Stomach (tissue), 8 donors: ENCODE measurements at regions not wholly inside any gene's neighbourhood (a gene's known extent, or its start where the extent isn't known, plus 50 kb on each side); places are given as distances from the start of the nearest gene placed in this dataset.

ENCODE experiments used
- DNase-seq, 2 donors: peaks; one replicate each; pipeline versions ENCODE4 v3.0.0 to v3.0.0-alpha.2; 2013 to 2019
- H3K27ac ChIP-seq, 5 donors: fragments of 200-600 bp in 4 of 5; sonication (generic) in 4 of 5; one replicate each; pipeline ENCODE4 v1.5.1; 2013 to 2019; ENCODE audit warnings: mild to moderate bottlenecking in 1 of 5, moderate library complexity in 1 of 5
- H3K27me3 ChIP-seq, 3 donors: fragments of 200-600 bp; sonication (generic); one replicate each; pipeline ENCODE4 v1.5.1; 2017 to 2019; ENCODE audit warnings: mixed run types in 1 of 3
- H3K36me3 ChIP-seq, 4 donors: fragments of 200-600 bp; sonication (generic); 1 replicate in 3 of 4; 2 replicates in 1 of 4; pipeline ENCODE4 v1.5.1; 2016 to 2019
- H3K4me1 ChIP-seq, 4 donors: fragments of 200-600 bp; sonication (generic); one replicate each; pipeline ENCODE4 v1.5.1; 2016 to 2019
- H3K4me3 ChIP-seq, 4 donors: fragments of 200-600 bp; sonication (generic) in 3 of 4; one replicate each; pipeline ENCODE4 v1.5.1; 2016 to 2019; ENCODE audit warnings: mild to moderate bottlenecking in 1 of 4
- H3K9me3 ChIP-seq, 4 donors: fragments of 200-600 bp; sonication (generic); one replicate each; pipeline ENCODE4 v1.5.1; 2016 to 2019
- EP300 ChIP-seq: sonication (generic); formaldehyde crosslinking; IDR thresholded peaks from one replicate; pipeline ENCODE4 v1.6.1; 2017; ENCODE audit warnings: antibody characterized with exemption
- POLR2A ChIP-seq, 4 donors: fragments of 450-650 bp; IDR thresholded peaks; one replicate each; pipeline ENCODE4 v1.6.1; 2016; ENCODE audit warnings: antibody characterized with exemption in 4 of 4, control low read depth in 2 of 4, mild to moderate bottlenecking in 1 of 4, moderate library complexity in 1 of 4
- POLR2AphosphoS5 ChIP-seq, 3 donors: sonication (generic); formaldehyde crosslinking; IDR thresholded peaks; one replicate each; pipeline ENCODE4 v1.6.1; 2016; ENCODE audit warnings: antibody characterized with exemption in 3 of 3
- WGBS, 5 donors: extraction: QIAGEN DNeasy Blood & Tissue Kit in 3 of 5; methylation state at CpG; one replicate each; pipeline versions ENCODE4 v1.1.5 to v1.1.7; 2013 to 2018; 5-methylcytosine and 5-hydroxymethylcytosine counted together
- intact Hi-C: fragments of 100-400 bp; cut with DNase I; formaldehyde crosslinking; loops from one replicate; pipeline ENCODE4 v1.15.1; 2023; ENCODE audit warnings: low total_unique reads
- TF ChIP-seq, protein P1 (sequence below), 7 experiments: fragments of 450-650 bp in 4 of 7; fragments of 200-600 bp in 3 of 7; sonication (generic) in 3 of 7; IDR thresholded peaks; one replicate each; pipeline ENCODE4 v1.5.1; 2016 to 2019; ENCODE audit warnings: antibody characterized with exemption in 7 of 7, control low read depth in 2 of 7, mild to moderate bottlenecking in 1 of 7
- donor health status: healthy with polysubstance abuse.
- donor health status: Bipolar disorder and iron deficiency.
- donor health status: healthy.

DNA sequence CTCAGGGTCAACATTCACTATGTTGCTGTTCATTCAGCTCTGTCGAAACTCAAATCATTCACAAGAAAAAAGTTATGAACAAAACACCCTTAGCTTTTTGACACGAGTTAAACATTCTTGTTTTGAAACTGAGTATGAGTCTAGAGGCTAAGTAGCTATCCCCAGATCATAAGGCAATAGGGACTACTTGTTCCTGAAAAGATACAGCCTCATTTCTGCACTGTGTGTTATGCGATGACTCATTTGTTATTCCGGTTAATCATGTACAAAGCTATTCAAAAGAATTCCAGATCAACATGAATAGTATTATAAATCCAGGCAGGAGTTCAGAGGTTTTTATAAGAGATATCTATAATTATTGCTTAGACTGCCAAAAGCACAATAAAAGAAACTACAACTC lies 908.0 kb downstream of the QKI start:
- peak overlapping the region in 1 of 5 donors; percentile 18 for H3K27ac ChIP-seq
- 47 to 64% (median 49%) methylated on average over 4 of the region's 4 CpGs for WGBS, 5 donors
- intact Hi-C loops = no loop called here

DNA sequence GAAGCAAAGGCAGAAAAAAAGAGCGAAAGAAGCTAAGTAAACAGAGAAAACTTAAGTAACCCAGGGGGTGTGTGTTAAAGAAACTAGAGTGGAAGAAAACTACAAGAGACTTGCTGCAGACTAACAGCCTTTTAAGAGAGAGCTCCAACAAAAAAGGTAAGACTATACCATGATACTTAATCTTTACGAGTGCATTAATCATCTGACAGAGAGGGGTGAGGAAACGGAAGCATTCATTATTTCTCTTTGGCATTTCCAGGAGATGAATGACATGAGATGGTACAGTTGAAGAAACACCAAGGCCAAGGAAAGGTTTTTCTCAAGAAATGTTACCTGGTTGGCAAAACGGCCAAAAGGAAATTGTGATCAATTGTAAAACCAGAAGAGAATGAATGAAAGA lies 906.8 kb downstream of the QKI start:
- H3K4me3 ChIP-seq = no peak overlapping the region
- H3K36me3 ChIP-seq = no peaks in the 10 kb centered on the region
- intact Hi-C loops = no loop called here
- no peaks in the 10 kb centered on the region for H3K27me3 ChIP-seq
- TF ChIP-seq, protein P1, sequence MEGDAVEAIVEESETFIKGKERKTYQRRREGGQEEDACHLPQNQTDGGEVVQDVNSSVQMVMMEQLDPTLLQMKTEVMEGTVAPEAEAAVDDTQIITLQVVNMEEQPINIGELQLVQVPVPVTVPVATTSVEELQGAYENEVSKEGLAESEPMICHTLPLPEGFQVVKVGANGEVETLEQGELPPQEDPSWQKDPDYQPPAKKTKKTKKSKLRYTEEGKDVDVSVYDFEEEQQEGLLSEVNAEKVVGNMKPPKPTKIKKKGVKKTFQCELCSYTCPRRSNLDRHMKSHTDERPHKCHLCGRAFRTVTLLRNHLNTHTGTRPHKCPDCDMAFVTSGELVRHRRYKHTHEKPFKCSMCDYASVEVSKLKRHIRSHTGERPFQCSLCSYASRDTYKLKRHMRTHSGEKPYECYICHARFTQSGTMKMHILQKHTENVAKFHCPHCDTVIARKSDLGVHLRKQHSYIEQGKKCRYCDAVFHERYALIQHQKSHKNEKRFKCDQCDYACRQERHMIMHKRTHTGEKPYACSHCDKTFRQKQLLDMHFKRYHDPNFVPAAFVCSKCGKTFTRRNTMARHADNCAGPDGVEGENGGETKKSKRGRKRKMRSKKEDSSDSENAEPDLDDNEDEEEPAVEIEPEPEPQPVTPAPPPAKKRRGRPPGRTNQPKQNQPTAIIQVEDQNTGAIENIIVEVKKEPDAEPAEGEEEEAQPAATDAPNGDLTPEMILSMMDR (IDR thresholded peaks at IDR 0.05) = no peak
- TF ChIP-seq POLR2A (IDR thresholded peaks at IDR 0.05) = no peak
- no peak for DNase-seq
- 54 to 67% (median 63%) methylated on average over 4 of the region's 4 CpGs for WGBS, 5 donors
- H3K4me1 ChIP-seq = no peaks in the 10 kb centered on the region
- H3K27ac ChIP-seq = no peak overlapping the region
- H3K9me3 ChIP-seq = no peaks in the 10 kb centered on the region

More for the DNA sequence above, 908.0 kb downstream of the QKI start:
- no peaks in the 10 kb centered on the region for H3K27me3 ChIP-seq
- H3K36me3 ChIP-seq = no peaks in the 10 kb centered on the region
- no peak overlapping the region for H3K4me3 ChIP-seq
- H3K4me1 ChIP-seq = no peaks in the 10 kb centered on the region
- peak in 1 of 2 donors; percentile 30 for DNase-seq
- TF ChIP-seq EP300 (no peak), POLR2AphosphoS5 (IDR thresholded peaks at IDR 0.05) (no peak), POLR2A (IDR thresholded peaks at IDR 0.05) (no peak)
- TF ChIP-seq, protein P1 (IDR thresholded peaks at IDR 0.05) = no peak
- H3K9me3 ChIP-seq = no peaks in the 10 kb centered on the region

GRCh38 chr6:164315376-164315775 lies 900.9 kb downstream of the QKI start:
- WGBS, 5 donors = 76 to 83% (median 77%) methylated on average over 2 of the region's 2 CpGs
- intact Hi-C loops = no loop called here
- no peaks in the 10 kb centered on the region for H3K36me3 ChIP-seq
- no peak for DNase-seq
- H3K4me1 ChIP-seq = no peaks in the 10 kb centered on the region
- TF ChIP-seq EP300 (no peak), POLR2AphosphoS5 (IDR thresholded peaks at IDR 0.05) (no peak), POLR2A (IDR thresholded peaks at IDR 0.05) (no peak)
- TF ChIP-seq, protein P1 (IDR thresholded peaks at IDR 0.05) = no peak
- H3K9me3 ChIP-seq = no peaks in the 10 kb centered on the region
- no peak overlapping the region for H3K4me3 ChIP-seq
- no peaks in the 10 kb centered on the region for H3K27me3 ChIP-seq
- no peak overlapping the region for H3K27ac ChIP-seq

- no peak for DNase-seq
- H3K4me3 ChIP-seq = no peak overlapping the region
- intact Hi-C loops = no loop called here
- H3K9me3 ChIP-seq = peaks cover 0 to 10% (median 3%) of the 10 kb centered on the region in 4 donors
- H3K4me1 ChIP-seq = no peaks in the 10 kb centered on the region
- no peak overlapping the region for H3K27ac ChIP-seq
- H3K27me3 ChIP-seq = no peaks in the 10 kb centered on the region
- TF ChIP-seq EP300 (no peak), POLR2A (IDR thresholded peaks at IDR 0.05) (no peak), POLR2AphosphoS5 (IDR thresholded peaks at IDR 0.05) (no peak)
- TF ChIP-seq, protein P1 (IDR thresholded peaks at IDR 0.05) = no peak
- H3K36me3 ChIP-seq = no peaks in the 10 kb centered on the region
Measured at GRCh38 chr6:164308339-164308738, 893.8 kb downstream of the QKI start.
